NCI-H2081 (cell line): ENCODE measurements at regions not wholly inside any gene's neighbourhood (a gene's known extent, or its start where the extent isn't known, plus 50 kb on each side); places are given as distances from the start of the nearest gene placed in this dataset.
"Not testable (repeated sequence)": the region's sequence is repeated elsewhere in the genome, so short reads cannot be mapped to it uniquely, and the experiment has no call there.

Experiments
- DNase-seq, 2 experiments: peaks; one replicate each; lab custom pipeline; 2025; lab: John Stamatoyannopoulos, UW

DNA sequence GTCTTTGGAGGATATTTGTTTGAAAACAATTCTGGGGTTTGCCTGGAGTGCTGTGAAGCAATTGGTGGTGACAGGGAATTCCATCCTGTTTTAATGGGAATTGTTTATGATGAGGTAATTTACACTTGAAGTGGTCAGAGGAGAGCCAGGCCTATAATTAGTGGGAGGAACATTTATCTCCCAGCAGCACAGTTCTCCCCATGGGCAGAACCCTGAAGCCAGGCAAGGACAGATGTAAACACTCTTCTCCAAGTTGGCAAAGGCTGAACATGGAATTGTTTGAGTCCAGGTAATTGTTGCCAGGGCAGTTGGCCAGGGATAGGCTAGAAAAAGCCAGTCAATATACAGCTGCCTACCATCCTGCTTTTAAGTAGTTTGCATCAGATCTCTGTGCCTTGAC lies 789.7 kb downstream of the FRK start:
- DNase-seq, result peak; percentile 78 to 95

DNA sequence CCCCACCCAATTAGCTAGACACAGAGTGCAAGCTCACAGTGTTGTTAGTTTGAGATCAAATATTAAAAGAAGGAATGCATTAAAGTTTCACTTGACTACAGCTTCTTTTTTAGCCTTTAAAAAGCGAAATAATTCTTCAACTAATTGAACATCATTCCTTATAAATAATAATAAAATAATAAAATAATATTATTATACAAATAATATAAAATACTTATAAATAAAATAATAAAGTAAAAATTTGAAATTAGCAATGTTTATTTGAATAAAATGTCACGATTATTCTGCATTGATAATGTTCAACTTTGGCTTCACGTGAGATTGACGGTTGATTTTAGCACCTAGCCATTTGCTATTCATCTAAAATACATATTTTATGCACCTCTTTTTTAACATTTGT lies 819.3 kb downstream of the FRK start:
- no peak for DNase-seq

DNA sequence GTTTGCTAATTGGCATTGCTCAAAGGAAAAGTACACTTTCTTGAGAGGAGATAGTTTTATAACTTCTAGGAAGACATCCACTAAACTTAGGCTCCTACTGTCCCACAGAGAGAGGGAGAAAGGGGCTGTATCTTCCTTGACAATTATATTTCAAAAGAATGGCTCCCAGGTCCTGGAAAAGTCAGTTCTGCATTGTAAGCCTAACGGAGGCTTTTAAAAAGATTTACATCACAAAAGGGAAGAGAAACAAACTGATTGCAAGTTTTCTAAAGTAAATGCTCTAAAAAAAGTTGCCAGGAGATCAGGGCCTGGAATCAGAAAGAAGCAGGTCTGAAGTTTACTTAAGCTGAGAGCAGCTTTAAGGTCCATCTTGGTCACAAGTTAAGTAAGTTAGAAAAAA lies 839.5 kb downstream of the FRK start:
- DNase-seq, result no peak

DNA sequence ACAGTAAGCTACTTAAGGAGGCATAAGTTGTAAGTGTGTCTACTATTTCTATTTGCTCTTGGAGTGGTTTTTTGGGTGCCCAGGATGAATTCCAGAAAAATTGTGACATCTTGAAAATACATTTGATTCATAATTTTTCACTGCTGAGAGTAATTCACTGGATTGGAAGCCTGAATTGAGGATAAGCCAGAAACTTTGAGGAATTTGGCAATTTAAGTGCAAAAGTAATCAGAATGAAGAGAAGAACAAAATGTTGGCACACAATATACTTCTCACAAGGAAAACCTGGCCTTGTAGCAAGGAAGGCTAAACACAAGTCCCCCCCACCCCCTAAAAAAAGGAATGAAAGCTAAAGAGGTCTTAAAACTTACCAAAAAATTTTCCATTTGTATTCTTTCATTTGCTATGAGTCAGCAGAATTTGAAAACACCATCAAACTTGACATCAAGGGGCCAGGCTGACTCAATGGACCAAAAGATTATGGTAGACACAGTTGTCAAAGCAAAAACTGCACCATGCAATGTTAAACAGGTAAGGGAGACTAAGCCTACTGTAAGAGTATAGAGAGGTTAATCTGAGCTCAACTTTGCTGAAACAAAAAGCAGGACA lies 840.0 kb downstream of the FRK start:
- no peak for DNase-seq

DNA sequence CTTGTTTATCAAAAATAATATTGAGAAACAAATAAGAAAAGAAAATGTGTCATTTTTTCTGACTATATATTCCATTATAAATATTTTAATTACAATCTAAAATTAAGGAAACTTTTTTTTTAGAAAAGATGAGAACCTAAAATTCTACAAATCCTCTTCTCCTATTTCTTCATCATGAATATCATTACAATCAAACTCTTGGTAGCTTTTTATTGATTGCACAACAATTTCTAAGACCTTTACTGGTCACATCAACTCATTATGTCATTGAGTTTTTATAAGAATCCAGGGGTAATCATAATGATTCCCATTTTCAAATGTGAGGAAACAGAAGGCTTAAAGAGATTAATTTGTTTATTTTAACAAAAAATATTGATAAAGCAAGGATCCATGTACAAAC lies 841.0 kb downstream of the FRK start:
- DNase-seq, result no peak

DNA sequence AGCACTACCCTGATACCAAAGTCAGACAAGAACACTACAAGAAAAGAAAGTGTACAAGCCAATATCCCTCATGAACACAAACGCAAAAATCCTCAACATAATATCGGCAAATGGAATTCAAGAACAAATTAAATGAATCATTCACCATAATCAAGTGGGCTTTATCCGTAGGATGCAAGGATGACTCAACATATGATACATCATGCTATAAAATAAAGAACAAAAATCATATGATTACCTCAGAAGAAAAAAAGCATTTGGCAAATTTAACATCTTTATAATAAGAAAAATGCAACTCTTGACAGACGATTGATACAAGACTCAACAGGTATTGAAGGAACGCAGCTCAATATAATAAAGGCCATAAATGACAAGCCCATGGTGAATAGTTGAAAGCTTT lies 843.9 kb downstream of the FRK start:
- no peak for DNase-seq

DNA sequence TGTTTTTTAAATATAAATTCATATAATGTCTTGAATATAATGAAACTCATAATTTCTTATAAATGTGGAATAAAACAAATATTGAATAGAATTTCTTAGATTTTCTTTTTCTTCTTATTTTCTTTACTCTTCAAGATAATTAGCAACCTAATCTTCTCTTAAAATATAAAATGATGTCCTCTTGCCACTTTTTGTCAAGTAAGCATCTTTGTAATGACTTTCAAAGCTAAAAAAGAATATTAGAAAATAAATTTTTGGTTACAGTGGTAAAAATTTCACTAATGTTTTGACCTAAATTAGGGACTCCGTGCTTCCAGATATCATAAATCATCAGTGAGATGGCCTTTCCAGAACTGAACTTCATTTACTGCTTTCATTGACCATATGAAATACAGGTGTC lies 846.4 kb downstream of the FRK start:
- DNase-seq, result no peak

DNA sequence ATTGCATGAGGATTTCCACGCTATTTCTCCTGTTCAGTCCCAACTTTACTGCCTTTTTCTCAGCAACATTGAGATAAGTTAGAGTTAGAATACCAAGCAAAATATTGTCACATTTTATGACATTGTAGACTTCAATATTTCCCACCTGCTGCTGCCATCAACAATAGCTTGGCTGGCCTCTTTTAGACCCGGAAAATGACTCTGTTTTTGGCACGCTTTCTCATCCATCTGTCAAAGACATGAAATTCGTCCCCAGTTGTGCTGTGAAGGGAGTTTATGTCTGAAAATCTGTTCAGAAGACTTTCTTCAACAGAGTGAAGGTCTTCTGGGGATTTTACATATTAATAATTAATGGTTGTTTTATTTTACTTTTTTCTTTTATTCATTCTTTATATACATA lies 857.3 kb downstream of the FRK start:
- DNase-seq, result no peak

DNA sequence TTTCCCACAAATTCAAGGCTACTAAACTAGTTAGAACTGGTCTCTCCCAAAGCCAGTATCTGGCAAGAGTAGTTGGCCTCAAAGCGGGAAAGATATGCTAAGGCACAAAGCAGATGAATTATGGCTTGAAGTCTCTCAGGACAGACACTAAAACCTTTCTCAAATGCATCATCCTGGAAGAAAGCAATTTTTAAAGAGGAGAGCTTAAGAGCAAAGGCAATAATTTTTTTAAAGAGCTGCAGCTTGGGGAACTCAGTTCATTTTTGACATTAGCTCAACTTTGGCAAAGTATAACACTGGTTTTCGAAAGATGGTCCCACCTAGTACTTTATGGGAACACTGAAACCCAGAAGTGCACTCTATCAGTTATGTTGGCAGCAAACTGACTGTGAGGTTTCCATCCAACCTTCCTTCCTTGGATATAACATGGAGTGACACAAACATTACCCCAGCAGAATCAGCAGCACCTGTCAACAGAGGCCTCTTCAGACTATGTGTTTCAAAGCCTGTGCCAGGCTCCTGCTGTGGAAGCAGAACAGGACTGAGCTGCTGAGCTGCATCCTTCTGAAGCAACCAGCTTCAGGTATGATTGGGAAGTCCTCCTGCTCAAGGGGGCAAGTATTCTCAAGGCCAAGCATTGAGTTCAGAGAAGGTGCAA lies 852.3 kb upstream of the HS3ST5 start:
- peak in 1 of 2 experiments; percentile 33 for DNase-seq

DNA sequence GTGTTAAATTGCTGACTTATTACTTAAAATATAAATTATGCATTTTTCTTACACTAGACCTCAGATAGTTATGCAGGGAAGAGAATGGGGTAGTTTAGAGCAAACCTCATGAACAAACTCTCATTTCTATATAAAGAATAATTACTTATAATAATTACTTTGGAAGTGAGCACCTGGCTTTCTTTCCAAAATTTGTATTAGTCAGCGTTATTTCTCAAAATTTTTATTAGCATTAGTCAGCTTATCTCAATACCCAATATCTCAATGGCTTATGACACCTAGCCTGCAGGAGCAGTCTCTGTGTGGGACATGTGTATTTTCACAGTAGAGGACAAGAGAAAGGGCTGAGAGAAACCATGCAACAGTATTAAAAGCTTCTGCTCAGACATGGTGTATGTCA lies 849.2 kb upstream of the HS3ST5 start:
- no peak for DNase-seq

DNA sequence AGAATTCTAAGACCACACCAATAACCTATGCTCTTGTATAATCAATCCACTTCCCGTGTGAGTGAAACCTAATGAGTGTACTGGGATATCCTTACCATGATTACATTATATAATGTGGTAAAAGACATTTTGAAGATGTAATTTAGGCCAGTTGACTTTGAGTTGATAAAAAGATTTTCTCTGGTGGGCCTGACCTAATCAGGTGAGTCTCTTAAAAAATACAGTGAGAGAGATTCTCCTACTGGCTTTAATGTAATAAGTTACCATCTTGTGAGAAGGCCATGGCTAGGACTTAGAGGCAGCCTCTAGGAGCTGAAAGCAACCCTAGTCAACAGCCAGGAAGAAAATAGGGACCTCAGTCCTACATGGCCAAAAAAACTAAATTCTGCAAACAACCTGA lies 847.7 kb upstream of the HS3ST5 start:
- no peak for DNase-seq

DNA sequence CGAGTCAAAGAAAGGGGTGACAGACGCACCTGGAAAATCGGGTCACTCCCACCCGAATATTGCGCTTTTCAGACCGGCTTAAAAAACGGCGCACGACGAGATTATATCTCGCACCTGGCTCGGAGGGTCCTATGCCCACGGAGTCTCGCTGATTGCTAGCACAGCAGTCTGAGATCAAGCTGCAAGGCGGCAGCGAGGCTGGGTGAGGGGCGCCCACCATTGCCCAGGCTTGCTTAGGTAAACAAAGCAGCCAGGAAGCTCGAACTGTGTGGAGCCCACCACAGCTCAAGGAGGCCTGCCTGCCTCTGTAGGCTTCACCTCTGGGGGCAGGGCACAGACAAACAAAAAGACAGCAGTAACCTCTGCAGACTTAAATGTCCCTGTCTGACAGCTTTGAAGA lies 832.6 kb upstream of the HS3ST5 start:
- not testable (repeated sequence) for DNase-seq

DNA sequence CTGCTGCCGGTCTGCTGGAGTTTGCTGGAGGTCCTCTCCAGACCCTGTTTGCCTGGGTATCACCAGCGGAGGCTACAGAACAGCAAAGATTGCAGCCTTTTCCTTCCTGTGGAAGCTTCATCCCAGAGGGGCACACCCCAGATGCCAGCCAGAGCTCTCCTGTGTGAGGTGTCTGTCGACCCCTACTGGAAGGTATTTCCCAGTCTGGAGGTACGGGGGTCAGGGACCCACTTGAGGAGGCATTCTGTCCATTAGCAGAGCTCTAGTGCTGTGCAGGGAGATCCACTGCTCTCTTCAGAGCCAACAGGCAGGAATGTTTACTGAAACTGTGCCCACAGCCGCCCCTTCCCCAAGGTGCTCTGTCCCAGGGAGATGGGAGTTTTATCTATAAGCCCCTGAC lies 823.1 kb upstream of the HS3ST5 start:
- not testable (repeated sequence) for DNase-seq

DNA sequence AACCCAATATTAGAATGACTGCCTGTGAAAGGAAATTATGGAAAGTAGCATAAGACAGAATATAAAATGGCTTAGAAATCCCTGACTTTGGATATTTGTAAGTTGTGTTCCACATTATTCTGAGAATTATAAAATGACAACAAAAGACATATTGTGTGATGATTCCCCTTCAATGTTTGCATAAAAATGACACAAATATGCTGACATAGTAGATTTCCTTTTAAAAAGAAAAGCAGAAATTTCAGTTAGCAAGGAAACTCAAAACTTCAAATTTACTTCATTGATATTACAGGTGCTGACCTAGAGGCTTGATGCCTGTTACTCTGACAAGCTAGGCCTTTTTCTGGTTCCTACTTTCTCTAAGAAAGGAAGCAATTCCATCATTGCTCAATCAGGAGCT lies 816.9 kb upstream of the HS3ST5 start:
- DNase-seq, result no peak

DNA sequence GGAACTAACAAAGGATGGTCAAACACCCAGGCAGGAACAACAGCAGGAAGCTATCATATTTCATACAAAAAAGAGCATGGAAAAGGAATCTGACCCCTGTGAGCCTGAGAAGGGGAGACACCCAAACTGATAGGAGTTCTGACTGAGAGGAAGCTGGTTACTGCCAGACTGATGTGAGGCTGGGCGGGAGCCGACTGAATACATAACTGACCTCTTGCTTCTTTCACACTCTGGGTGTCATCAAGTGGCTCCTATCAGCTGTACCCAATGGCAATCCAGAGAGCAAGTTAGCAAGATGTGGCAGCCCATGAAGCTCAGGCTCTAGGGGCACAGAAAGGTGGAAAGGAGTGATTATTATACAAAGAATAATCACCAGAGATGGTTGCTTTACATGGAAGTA lies 795.1 kb upstream of the HS3ST5 start:
- DNase-seq, result no peak

DNA sequence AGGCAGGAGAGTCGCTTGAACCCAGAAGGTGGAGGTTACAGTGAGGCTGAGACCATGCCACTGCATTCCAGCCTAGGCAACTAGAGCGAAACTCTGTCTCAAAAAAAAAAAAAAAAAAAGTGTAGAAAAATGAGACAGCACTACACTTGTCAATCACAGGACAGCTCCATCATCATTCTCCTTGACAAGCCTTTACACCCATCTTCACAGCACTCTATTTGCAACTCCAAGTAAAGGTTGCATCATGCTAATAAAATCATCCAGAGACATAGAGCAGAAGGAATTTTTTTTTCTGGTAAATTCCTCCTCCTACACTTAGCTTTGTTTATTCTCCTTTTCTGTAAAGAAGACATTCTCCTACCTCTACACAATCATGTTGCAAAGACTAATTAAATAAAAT lies 791.0 kb upstream of the HS3ST5 start:
- no peak for DNase-seq

DNA sequence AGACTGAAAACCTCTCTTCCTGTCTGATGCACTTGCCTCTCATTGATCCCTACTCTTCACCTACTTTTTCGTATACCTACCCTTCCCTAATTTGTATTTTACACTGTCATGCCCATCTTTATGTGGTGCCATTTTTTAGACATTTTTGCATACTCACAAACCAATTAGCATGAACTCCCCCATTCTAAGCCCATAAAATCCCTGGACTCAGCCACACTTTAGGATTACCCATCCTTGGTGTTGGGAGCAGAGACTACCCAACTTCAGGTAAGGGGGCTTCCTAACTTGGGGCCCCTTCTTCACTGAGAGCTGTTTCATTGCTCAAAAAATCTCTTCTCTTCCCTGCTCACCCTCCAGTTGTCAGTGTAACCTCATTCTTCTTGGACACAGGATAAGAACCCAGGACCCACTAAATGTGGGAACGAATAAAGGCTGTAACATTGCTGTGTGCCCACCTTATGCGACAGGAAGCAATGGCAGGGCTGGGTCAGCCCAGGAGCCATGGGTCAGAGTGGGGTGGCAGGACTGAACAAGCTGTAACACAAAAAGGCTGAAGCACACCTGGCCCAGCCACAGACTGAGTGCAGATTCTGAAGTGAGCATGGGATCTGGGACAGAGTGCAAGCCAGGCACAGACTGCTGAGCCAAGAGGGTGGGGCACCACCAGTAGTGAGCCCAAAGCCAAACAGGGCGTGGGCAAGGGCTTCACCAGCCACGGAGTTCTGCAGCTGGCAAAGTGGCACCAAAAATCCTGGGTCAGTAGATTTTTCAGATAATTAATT lies 789.1 kb upstream of the HS3ST5 start:
- no peak for DNase-seq

DNA sequence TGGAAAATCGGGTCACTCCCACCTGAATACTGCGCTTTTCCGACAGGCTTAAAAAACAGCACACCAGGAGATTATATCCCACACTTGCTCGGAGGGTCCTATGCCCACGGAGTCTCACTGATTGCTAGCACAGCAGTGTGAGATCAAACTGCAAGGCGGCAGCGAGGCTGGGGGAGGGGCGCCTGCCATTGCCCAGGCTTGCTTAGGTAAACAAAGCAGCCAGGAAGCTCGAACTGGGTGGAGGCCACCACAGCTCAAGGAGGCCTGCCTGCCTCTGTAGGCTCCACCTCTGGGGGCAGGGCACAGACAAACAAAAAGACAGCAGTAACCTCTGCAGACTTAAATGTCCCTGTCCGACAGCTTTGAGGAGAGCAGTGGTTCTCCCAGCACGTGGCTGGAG lies 778.7 kb upstream of the HS3ST5 start:
- not testable (repeated sequence) for DNase-seq

DNA sequence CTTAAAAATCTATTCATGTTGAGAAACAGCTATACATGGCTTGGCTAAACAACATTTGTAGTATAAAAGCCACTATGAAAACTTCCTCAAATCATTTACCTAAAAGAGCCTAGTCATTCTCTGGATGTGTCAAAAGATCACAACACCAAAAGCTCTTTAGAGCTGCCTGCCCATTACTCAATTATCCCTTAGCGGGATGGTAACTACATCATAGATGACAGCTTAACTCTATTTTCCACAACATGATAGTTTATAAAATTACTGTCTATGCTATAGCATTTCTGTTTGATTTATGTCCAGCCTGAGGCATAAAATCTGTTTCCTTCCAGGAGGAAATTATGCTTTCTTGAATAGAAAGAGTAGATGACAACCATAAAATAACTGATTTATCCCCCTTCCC lies 777.6 kb upstream of the HS3ST5 start:
- DNase-seq, result peak in 1 of 2 experiments; percentile 25

DNA sequence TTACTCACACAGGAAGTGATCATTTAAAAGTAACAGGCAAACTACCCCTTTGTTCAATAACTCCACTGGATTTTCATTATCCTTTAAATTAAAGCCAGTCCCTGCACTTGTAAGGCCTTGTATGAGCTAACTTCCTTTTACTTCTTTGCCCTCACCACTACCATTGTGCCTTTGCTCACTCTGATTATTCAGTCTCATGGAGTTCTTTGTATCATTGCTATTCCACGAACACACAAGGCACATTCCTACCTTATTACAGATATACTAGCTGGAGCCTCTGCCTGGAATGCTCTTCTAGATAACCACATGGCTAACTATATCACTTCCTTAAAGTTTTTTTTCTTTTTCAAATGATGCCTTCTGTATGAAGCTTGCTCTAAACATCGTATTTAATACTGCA lies 748.6 kb upstream of the HS3ST5 start:
- DNase-seq, result no peak

DNA sequence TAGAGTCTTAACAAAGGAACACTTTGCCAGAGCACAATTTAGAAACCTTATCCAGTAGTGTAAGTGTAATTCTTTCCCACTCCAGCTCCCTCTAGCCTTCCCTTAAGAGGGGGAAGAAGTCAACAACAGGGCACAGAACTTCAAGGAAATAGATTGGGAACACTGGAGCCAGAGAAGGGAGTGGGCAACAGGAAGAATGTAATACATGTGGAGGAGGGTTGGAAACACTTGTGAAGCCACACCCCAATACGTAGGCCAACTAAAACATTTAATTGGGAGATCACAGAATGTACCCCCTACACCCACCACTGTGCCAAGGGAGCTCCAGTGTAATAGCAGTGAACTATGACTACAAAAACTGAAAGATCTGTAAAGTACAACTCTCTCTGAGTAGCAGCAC lies 735.7 kb upstream of the HS3ST5 start:
- DNase-seq, result no peak

DNA sequence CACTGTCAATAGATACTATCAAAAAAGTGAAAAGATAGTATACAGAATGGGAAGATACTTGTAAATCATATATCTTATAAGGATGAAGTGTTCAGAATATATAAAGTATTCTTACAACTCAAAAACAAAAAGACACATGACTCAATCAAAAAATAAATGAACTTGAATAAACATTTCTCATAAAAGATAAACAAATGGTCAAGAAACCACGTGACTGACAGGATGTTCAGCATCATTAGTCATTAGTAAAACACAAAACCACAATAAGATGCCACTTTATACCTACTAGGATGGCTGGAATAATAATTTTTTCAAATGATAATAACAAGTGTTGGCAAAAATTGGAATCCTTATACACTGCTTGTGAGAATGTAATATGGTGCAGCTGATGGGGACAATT lies 729.1 kb upstream of the HS3ST5 start:
- DNase-seq, result no peak

DNA sequence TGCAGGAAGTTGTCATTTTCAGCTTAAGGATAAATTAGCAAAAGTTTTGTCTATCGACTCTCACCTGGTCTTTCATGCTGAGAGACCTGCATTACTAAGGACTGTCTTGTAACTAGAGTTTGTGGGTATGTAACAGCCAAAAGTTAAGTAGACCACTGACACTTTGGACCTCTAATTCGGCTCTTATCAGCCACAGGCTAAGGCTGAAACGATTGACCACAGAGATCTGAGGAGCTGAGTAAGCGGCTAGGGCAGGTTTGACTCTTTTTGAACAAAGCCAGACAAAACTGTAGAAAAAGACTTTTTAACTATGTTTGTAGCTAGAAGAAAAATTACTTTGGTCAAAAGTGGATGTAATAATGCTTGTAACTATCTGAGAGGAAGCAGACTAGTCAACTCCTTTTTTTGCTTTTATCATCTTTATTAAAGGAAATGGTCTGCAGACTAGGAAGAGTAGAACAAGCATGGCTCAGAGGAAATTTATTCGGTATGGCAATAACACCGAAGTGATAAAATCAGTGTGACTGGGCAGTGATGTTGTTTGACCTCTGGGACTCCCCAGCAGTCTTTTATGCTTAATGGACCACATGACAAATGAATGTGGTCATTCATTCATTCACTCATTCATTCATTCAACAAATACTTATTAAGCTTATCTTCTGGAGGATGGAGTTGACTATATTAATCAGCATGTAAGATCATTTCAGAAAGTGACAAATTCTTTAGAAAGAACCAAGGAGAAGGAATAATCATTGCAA lies 725.0 kb upstream of the HS3ST5 start:
- DNase-seq, result no peak
